Psoas muscle (tissue), 7 donors: ENCODE measurements at regions not wholly inside any gene's neighbourhood (a gene's known extent, or its start where the extent isn't known, plus 50 kb on each side); places are given as distances from the start of the nearest gene placed in this dataset.

ENCODE experiments used
- ATAC-seq, 4 donors: fragments of 200-7000 bp; cut with Tn5 transposase; one replicate each; pipeline ENCODE4 v1.9.1; 2020; ENCODE audit warnings: moderate library complexity in 3 of 4, mild to moderate bottlenecking in 2 of 4
- DNase-seq, 2 donors: peaks; one replicate each; pipeline ENCODE4 v3.0.0-alpha.2; 2020
- H3K27ac ChIP-seq: fragments of 200-600 bp; one replicate; pipeline ENCODE4 v1.8.0; 2022
- H3K27me3 ChIP-seq, 3 donors: fragments of 200-600 bp in 1 of 3; one replicate each; pipeline versions ENCODE4 v1.6.1 to v1.8.0; 2013 to 2022; ENCODE audit warnings: low read length in 2 of 3, mild to moderate bottlenecking in 2 of 3, moderate library complexity in 1 of 3; ENCODE audit not compliant: insufficient read depth in 3 of 3
- H3K36me3 ChIP-seq, 2 donors: fragments of 200-600 bp in 1 of 2; one replicate each; pipeline versions ENCODE4 v1.6.1 to v1.8.0; 2013 to 2022; ENCODE audit warnings: low read depth in 1 of 2, mild to moderate bottlenecking in 1 of 2, moderate library complexity in 1 of 2; ENCODE audit not compliant: insufficient read depth in 1 of 2
- H3K4me1 ChIP-seq: fragments of 200-600 bp; one replicate; pipeline ENCODE4 v1.8.0; 2022
- H3K4me3 ChIP-seq: fragments of 200-600 bp; one replicate; pipeline ENCODE4 v1.8.0; 2022; ENCODE audit warnings: mild to moderate bottlenecking
- H3K9me3 ChIP-seq: fragments of 200-600 bp; one replicate; pipeline ENCODE4 v1.8.0; 2022
- WGBS, 3 donors: extraction: QIAGEN DNeasy Blood & Tissue Kit; methylation state at CpG; one replicate each; pipeline versions ENCODE4 v1.1.6 to v1.1.7; 2013; 5-methylcytosine and 5-hydroxymethylcytosine counted together
- intact Hi-C, 2 donors: fragments of 100-400 bp; cut with DNase I; formaldehyde crosslinking; loops; one replicate each; pipeline versions ENCODE4 v1.11.0 to v1.14.2; 2022
- TF ChIP-seq, protein P1 (sequence below): fragments of 200-600 bp; IDR thresholded peaks from one replicate; pipeline ENCODE4 v1.8.0; 2022; ENCODE audit warnings: antibody characterized with exemption
- donor health status: healthy with polysubstance abuse.
- donor health status: DM: no; HTN: no; CAD: no; lungs with moderate emphysema.
- donor health status: Bipolar disorder and iron deficiency.
- donor health status: healthy.
- donor health status: DM: yes; HTN: yes; CAD: no.
- donor health status: DM: no; HTN: no; CAD: no.
- donor health status: DM: yes; HTN: yes; CAD: no.

DNA sequence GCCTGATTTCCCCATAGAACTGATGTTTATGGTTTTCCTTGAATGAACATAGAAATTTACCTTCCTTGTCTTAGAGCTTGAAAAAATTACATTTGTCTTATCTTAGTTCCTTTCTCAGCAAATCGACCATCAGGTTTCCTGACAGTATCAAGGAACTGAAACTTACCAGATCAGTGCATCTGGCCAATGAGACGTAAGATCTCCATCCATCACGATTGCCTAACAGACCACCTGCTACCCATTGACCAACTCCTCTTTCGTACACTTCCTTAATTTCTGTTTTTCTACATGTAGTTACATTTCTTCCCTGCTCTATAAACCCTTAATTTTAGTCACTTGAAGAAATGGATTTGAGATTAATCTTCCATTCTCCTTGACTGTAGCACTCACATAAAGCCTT is 57.4 kb upstream of the TMPRSS15 start:
- no peak for DNase-seq
- WGBS, 3 donors, result 71 to 77% (median 73%) methylated on average over 4 of the region's 4 CpGs
- intact Hi-C loops, result no loop called here
- ATAC-seq, result no peak
- Histone ChIP-seq H3K4me3 (no peak overlapping the region), H3K36me3 (no peaks in the 10 kb centered on the region), H3K9me3 (peaks cover 2% of the 10 kb centered on the region), H3K27ac (no peak overlapping the region), H3K27me3 (no peaks in the 10 kb centered on the region), H3K4me1 (no peaks in the 10 kb centered on the region)
- TF ChIP-seq, protein P1, sequence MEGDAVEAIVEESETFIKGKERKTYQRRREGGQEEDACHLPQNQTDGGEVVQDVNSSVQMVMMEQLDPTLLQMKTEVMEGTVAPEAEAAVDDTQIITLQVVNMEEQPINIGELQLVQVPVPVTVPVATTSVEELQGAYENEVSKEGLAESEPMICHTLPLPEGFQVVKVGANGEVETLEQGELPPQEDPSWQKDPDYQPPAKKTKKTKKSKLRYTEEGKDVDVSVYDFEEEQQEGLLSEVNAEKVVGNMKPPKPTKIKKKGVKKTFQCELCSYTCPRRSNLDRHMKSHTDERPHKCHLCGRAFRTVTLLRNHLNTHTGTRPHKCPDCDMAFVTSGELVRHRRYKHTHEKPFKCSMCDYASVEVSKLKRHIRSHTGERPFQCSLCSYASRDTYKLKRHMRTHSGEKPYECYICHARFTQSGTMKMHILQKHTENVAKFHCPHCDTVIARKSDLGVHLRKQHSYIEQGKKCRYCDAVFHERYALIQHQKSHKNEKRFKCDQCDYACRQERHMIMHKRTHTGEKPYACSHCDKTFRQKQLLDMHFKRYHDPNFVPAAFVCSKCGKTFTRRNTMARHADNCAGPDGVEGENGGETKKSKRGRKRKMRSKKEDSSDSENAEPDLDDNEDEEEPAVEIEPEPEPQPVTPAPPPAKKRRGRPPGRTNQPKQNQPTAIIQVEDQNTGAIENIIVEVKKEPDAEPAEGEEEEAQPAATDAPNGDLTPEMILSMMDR, result no peak

DNA sequence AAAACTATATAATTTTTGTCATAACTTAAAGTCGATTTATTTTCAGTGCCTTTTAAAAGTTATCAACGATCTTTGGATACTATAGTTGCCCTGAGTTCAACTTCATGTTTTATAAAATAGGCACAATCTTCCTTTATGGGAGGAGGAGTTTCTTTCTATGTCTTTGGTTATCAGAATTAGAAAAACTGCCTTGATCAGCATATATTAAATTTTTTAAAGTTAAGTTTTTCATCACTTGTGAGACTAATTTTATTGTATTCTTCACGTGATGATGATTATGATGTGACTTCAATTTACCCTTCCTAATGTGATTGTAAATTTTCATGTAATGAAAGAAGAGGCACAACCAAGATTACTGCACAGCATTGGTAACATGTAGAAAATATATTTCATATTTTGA is 58.2 kb upstream of the TMPRSS15 start:
- no peak overlapping the region for H3K4me3 ChIP-seq
- H3K27ac ChIP-seq, result no peak overlapping the region
- ATAC-seq (no peak), DNase-seq (no peak)
- H3K4me1 ChIP-seq, result no peaks in the 10 kb centered on the region
- no peaks in the 10 kb centered on the region for H3K27me3 ChIP-seq
- peaks cover 4% of the 10 kb centered on the region for H3K9me3 ChIP-seq
- TF ChIP-seq, protein P1, result no peak
- intact Hi-C loops, result no loop called here
- WGBS, 3 donors, result 87 to 89% (median 87%) methylated on average over 3 of the region's 3 CpGs
- no peaks in the 10 kb centered on the region for H3K36me3 ChIP-seq

DNA sequence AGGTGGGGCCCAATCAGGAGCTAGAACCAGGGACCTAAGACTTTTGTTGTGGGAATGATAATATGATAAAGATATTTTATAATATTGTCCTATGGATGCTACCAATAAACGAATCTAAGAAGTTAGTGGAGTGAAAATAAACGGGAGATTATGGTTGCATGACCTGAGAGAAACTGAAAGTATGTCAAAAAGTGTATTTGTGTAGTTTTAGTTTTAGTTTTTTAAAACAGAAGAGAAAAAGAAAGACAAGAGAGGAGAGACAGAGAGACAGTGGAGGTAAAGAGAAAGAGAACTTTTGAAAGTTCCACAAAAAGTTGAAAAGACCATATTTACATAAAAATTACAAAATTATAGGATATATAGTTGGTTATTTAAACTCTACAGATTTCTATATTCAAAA is 64.1 kb upstream of the TMPRSS15 start:
- intact Hi-C loops, result no loop called here
- H3K27me3 ChIP-seq, result no peaks in the 10 kb centered on the region
- TF ChIP-seq, protein P1, result no peak
- ATAC-seq, result no peak
- DNase-seq, result no peak
- H3K4me1 ChIP-seq, result no peaks in the 10 kb centered on the region
- peaks cover 4% of the 10 kb centered on the region for H3K9me3 ChIP-seq
- H3K4me3 ChIP-seq, result no peak overlapping the region
- H3K36me3 ChIP-seq, result no peaks in the 10 kb centered on the region
- no peak overlapping the region for H3K27ac ChIP-seq
- WGBS, 3 donors, result 65 to 79% (median 79%) methylated on average over 2 of the region's 2 CpGs

DNA sequence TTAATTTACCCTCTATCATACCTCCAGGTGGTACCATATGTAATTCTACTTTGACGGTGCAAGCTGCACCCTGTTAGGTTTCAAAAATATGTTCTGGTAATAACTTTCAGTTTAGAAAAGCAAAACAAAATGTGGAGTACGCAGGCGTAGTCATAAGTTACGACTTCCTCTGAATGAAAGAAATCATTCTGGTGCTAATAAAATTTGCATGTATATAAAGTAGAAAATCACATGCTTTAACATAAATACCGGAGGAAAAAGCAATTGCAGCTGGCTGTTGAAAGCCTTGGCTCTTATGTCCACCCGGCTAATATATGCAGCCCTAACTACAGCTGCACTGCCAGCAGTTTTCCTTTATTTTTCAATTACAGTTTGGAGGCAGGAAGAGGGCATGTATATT is 65.2 kb upstream of the TMPRSS15 start:
- WGBS, 3 donors, result 15 to 20% (median 19%) methylated on average over 6 of the region's 6 CpGs
- Histone ChIP-seq H3K27me3 (no peaks in the 10 kb centered on the region), H3K4me3 (no peak overlapping the region), H3K4me1 (no peaks in the 10 kb centered on the region), H3K36me3 (no peaks in the 10 kb centered on the region), H3K9me3 (peaks cover 4% of the 10 kb centered on the region), H3K27ac (no peak overlapping the region)
- TF ChIP-seq, protein P1, result no peak
- intact Hi-C loops, result no loop called here
- ATAC-seq (no peak), DNase-seq (no peak)

DNA sequence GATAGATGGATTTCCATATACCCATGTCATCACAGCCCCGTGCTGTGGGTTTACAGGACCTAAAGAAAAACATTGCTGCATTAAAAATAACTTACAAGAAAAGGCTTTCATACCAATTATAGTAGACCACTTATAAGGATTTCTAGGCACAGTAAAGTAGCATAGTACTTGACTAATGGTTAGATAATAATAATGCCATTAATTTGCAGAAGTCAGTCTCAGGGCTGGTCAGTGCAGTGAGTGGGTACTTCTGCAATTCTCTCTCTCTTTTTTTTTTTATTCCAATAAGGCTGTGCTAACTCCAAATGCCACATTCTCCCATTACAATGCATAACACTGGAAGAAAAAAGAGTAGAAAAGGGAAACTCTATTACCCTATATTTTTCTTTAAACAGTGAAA is 73.1 kb upstream of the TMPRSS15 start:
- Histone ChIP-seq H3K9me3 (no peaks in the 10 kb centered on the region), H3K27ac (no peak overlapping the region), H3K4me3 (no peak overlapping the region), H3K4me1 (no peaks in the 10 kb centered on the region), H3K27me3 (no peaks in the 10 kb centered on the region), H3K36me3 (no peaks in the 10 kb centered on the region)
- TF ChIP-seq, protein P1, result no peak
- WGBS, 3 donors, result 63 to 79% (median 73%) methylated on average over 1 of the region's 1 CpG
- intact Hi-C loops, result no loop called here
- ATAC-seq (no peak), DNase-seq (no peak)
